Naive thymus-derived CD4-positive, alpha-beta T cell (primary cell): ENCODE measurements at regions not wholly inside any gene's neighbourhood (a gene's known extent, or its start where the extent isn't known, plus 50 kb on each side); places are given as distances from the start of the nearest gene placed in this dataset.
"Not testable (repeated sequence)": the region's sequence is repeated elsewhere in the genome, so short reads cannot be mapped to it uniquely, and the experiment has no call there.

ENCODE experiments used
- ATAC-seq: fragments of 150-1000 bp; cut with Tn5 transposase; 2 replicates; pipeline ENCODE4 v1.10.0; 2021; ENCODE audit warnings: mild to moderate bottlenecking, moderate library complexity
- CTCF ChIA-PET: fragments of 350-600 bp; sonication (Branson Sonifier 250); formaldehyde crosslinking; loops from one replicate; lab custom pipeline; 2021; ENCODE audit warnings: antibody characterized with exemption; lab: Charles Lee
- POLR2A ChIA-PET: fragments of 350-600 bp; sonication (Branson Sonifier 250); formaldehyde crosslinking; loops from one replicate; lab custom pipeline; 2021; ENCODE audit warnings: antibody characterized with exemption, inconsistent platforms; lab: Charles Lee
- DNase-seq, 9 donors: peaks; one replicate each; pipeline versions ENCODE4 v3.0.0 to v3.0.0-alpha.2; 2020 to 2022; ENCODE audit warnings: mixed read lengths in 1 of 9
- H3K27ac ChIP-seq: one replicate; pipeline ENCODE4 v1.7.0; 2013; ENCODE audit warnings: mild to moderate bottlenecking, low read depth, low read length, moderate library complexity
- H3K27me3 ChIP-seq, 2 donors: one replicate each; pipeline ENCODE4 v1.7.0; 2013; ENCODE audit warnings: low read length in 2 of 2, mild to moderate bottlenecking in 2 of 2, moderate library complexity in 2 of 2; ENCODE audit not compliant: control insufficient read depth in 2 of 2, insufficient read depth in 2 of 2
- H3K36me3 ChIP-seq, 3 experiments: 1 replicate in 2 of 3; 2 replicates in 1 of 3; pipeline ENCODE4 v1.7.0; 2013; ENCODE audit warnings: low read length in 3 of 3, mild to moderate bottlenecking in 3 of 3, moderate library complexity in 1 of 3; ENCODE audit not compliant: insufficient read depth in 3 of 3, control insufficient read depth in 2 of 3
- H3K4me1 ChIP-seq, 2 donors: one replicate each; pipeline ENCODE4 v1.7.0; 2013; ENCODE audit warnings: low read length in 2 of 2, mild to moderate bottlenecking in 2 of 2, moderate library complexity in 1 of 2; ENCODE audit not compliant: control insufficient read depth in 2 of 2, insufficient read depth in 2 of 2
- H3K4me3 ChIP-seq: 2 replicates; pipeline ENCODE4 v1.7.0; 2013; ENCODE audit warnings: mild to moderate bottlenecking, low read length
- H3K9me3 ChIP-seq, 3 experiments: 1 replicate in 2 of 3; 2 replicates in 1 of 3; pipeline ENCODE4 v1.7.0; 2013; ENCODE audit warnings: low read length in 3 of 3; ENCODE audit not compliant: control insufficient read depth in 2 of 3
- H3K27ac Mint-ChIP-seq, 9 donors: one replicate each; pipeline ENCODE4 v1.8.0; 2020 to 2022; ENCODE audit warnings: mixed read lengths in 9 of 9, mild to moderate bottlenecking in 8 of 9, moderate library complexity in 5 of 9, inconsistent platforms in 2 of 9
- H3K27me3 Mint-ChIP-seq, 5 donors: one replicate each; pipeline ENCODE4 v1.8.0; 2021 to 2022; ENCODE audit warnings: mixed read lengths in 5 of 5, mild to moderate bottlenecking in 1 of 5
- H3K36me3 Mint-ChIP-seq, 5 donors: one replicate each; pipeline ENCODE4 v1.8.0; 2020 to 2022; ENCODE audit warnings: mixed read lengths in 5 of 5, mild to moderate bottlenecking in 3 of 5, inconsistent platforms in 1 of 5
- H3K4me1 Mint-ChIP-seq, 7 donors: one replicate each; pipeline ENCODE4 v1.8.0; 2020 to 2022; ENCODE audit warnings: mixed read lengths in 7 of 7, mild to moderate bottlenecking in 3 of 7, inconsistent platforms in 1 of 7
- H3K4me3 Mint-ChIP-seq, 10 donors: one replicate each; pipeline ENCODE4 v1.8.0; 2020 to 2022; ENCODE audit warnings: mild to moderate bottlenecking in 10 of 10, mixed read lengths in 10 of 10, moderate library complexity in 6 of 10, inconsistent platforms in 2 of 10
- H3K9me3 Mint-ChIP-seq, 11 donors: one replicate each; pipeline ENCODE4 v1.8.0; 2020 to 2022; ENCODE audit warnings: mixed read lengths in 11 of 11, mild to moderate bottlenecking in 4 of 11, inconsistent platforms in 1 of 11, moderate library complexity in 1 of 11
- intact Hi-C, 2 donors: fragments of 100-400 bp; cut with micrococcal nuclease; formaldehyde crosslinking; loops; one replicate each; pipeline ENCODE4 v1.15.1; 2023

DNA sequence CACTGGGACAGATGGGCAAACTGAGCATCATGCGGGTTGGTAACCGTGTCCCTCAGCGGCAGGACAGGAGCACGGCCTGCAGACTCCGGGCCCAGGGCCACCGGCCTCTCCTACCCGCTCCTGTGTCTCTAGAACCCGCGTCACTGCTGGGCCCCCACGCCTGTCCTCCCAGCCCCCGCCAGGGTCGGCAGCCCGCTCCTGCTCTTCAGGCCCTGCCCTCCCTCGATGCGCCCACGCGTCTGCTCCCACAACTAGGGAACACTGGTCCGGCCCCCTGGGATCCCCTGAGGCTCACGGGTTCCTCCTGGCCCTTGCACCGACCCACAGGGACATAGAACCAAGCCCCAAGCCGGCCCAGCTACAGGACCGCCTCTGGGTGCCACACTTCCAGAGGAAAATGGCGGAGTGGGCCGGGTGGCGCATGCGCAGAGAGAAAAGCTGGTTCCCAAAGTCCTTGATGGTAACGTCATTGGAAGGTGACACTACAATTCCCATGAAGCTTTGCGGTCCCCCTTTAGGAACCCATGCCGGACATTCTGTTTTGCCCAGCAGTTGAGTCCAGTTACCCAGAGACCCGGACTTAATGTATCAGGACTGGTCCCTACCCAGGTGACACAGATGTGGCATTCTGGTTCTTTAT is 2712.5 kb upstream of the OR11H1 start:
- H3K27me3 ChIP-seq, H3K27ac Mint-ChIP-seq, POLR2A ChIA-PET, H3K9me3 Mint-ChIP-seq, H3K27ac ChIP-seq, H3K27me3 Mint-ChIP-seq, CTCF ChIA-PET, intact Hi-C loops, DNase-seq, H3K4me1 Mint-ChIP-seq, H3K4me3 ChIP-seq, H3K36me3 Mint-ChIP-seq, H3K9me3 ChIP-seq, H3K4me1 ChIP-seq, ATAC-seq, H3K36me3 ChIP-seq: not testable (repeated sequence)
- H3K4me3 Mint-ChIP-seq: peak overlapping the region in 1 of 10 donors; percentile 25
